ENCODE measurements at regions not wholly inside any gene's neighbourhood (a gene's known extent, or its start where the extent isn't known, plus 50 kb on each side); places are given as distances from the start of the nearest gene placed in this dataset.

- TF ChIP-seq, protein P1, sequence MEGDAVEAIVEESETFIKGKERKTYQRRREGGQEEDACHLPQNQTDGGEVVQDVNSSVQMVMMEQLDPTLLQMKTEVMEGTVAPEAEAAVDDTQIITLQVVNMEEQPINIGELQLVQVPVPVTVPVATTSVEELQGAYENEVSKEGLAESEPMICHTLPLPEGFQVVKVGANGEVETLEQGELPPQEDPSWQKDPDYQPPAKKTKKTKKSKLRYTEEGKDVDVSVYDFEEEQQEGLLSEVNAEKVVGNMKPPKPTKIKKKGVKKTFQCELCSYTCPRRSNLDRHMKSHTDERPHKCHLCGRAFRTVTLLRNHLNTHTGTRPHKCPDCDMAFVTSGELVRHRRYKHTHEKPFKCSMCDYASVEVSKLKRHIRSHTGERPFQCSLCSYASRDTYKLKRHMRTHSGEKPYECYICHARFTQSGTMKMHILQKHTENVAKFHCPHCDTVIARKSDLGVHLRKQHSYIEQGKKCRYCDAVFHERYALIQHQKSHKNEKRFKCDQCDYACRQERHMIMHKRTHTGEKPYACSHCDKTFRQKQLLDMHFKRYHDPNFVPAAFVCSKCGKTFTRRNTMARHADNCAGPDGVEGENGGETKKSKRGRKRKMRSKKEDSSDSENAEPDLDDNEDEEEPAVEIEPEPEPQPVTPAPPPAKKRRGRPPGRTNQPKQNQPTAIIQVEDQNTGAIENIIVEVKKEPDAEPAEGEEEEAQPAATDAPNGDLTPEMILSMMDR (IDR thresholded peaks at IDR 0.05; ENCODE audit: insufficient read depth, low read length) = no peak
- TF ChIP-seq POLR2AphosphoS5 (IDR thresholded peaks at IDR 0.05; ENCODE audit: low read depth) = no peak
- no peak for TF ChIP-seq REST (IDR thresholded peaks at IDR 0.05; ENCODE audit: insufficient replicate concordance, low read depth)
- no peak for TF ChIP-seq SPI1 (IDR thresholded peaks at IDR 0.05; ENCODE audit: borderline replicate concordance, low read depth)
- no peak for TF ChIP-seq GABPA (IDR thresholded peaks at IDR 0.05; ENCODE audit: low read depth)
- H3K4me3 ChIP-seq (replicated peaks; ENCODE audit: insufficient read depth, low read length) = no peak overlapping the region
- no peak overlapping the region for H3K27ac ChIP-seq (replicated peaks)
- DNase-seq (ENCODE audit: low read depth in 1 of 2, low spot score in 1 of 2) = no peak
- peaks cover 2% of the 10 kb centered on the region for H3K27me3 ChIP-seq (ENCODE audit: insufficient read depth, poor library complexity, severe bottlenecking)
These were observed 74.4 kb upstream of the ARL4D start for GRCh38 chr17:43324205-43324893.

- TF ChIP-seq REST (IDR thresholded peaks at IDR 0.05; ENCODE audit: insufficient replicate concordance, low read depth) (no peak), SPI1 (IDR thresholded peaks at IDR 0.05; ENCODE audit: borderline replicate concordance, low read depth) (no peak), GABPA (IDR thresholded peaks at IDR 0.05; ENCODE audit: low read depth) (no peak), POLR2AphosphoS5 (IDR thresholded peaks at IDR 0.05; ENCODE audit: low read depth) (no peak)
- TF ChIP-seq, protein P1 (IDR thresholded peaks at IDR 0.05; ENCODE audit: insufficient read depth, low read length) = no peak
- H3K27me3 ChIP-seq (ENCODE audit: insufficient read depth, poor library complexity, severe bottlenecking) = no peaks in the 10 kb centered on the region
- H3K27ac ChIP-seq (replicated peaks) = no peak overlapping the region
- DNase-seq (ENCODE audit: low read depth in 1 of 2, low spot score in 1 of 2) = no peak
- H3K4me3 ChIP-seq (replicated peaks; ENCODE audit: insufficient read depth, low read length) = no peak overlapping the region
These were observed 79.3 kb upstream of the ARL4D start for GRCh38 chr17:43319293-43320124.

- no peaks in the 10 kb centered on the region for H3K27me3 ChIP-seq (ENCODE audit: insufficient read depth, poor library complexity, severe bottlenecking)
- DNase-seq (ENCODE audit: low read depth in 1 of 2, low spot score in 1 of 2) = peak in 1 of 2 experiments; percentile 38
- H3K27ac ChIP-seq (replicated peaks) = no peak overlapping the region; the same call in 1 of the 2 replicates
- H3K4me3 ChIP-seq (replicated peaks; ENCODE audit: insufficient read depth, low read length) = no peak overlapping the region
- TF ChIP-seq REST (IDR thresholded peaks at IDR 0.05; ENCODE audit: insufficient replicate concordance, low read depth) (no peak), POLR2AphosphoS5 (IDR thresholded peaks at IDR 0.05; ENCODE audit: low read depth) (no peak), SPI1 (IDR thresholded peaks at IDR 0.05; ENCODE audit: borderline replicate concordance, low read depth) (no peak), GABPA (IDR thresholded peaks at IDR 0.05; ENCODE audit: low read depth) (no peak)
- TF ChIP-seq, protein P1 (IDR thresholded peaks at IDR 0.05; ENCODE audit: insufficient read depth, low read length) = no peak
These were observed 82.2 kb upstream of the ARL4D start for GRCh38 chr17:43316522-43317142.

Data from HL-60 (cell line).